BLaER1 treated with 17β-estradiol and CSF1 and Interleukin-3, amounts not matched to agents 10 nM and 100 nM (cell line): ENCODE measurements at regions not wholly inside any gene's neighbourhood (a gene's known extent, or its start where the extent isn't known, plus 50 kb on each side); places are given as distances from the start of the nearest gene placed in this dataset.

Source experiments
- H3K27ac ChIP-seq, 11 experiments: shearing (Covaris generic); formaldehyde crosslinking; 2 replicates each; pipeline ENCODE4 v1.8.1; 2022
- H3K27me3 ChIP-seq, 11 experiments: shearing (Covaris generic); formaldehyde crosslinking; 2 replicates each; pipeline ENCODE4 v1.8.1; 2022
- H3K36me3 ChIP-seq, 11 experiments: shearing (Covaris generic); formaldehyde crosslinking; 2 replicates each; pipeline ENCODE4 v1.8.1; 2022
- H3K4me1 ChIP-seq, 10 experiments: shearing (Covaris generic); formaldehyde crosslinking; 2 replicates each; pipeline ENCODE4 v1.8.1; 2022
- H3K4me2 ChIP-seq, 11 experiments: shearing (Covaris generic); formaldehyde crosslinking; 2 replicates each; pipeline ENCODE4 v1.8.1; 2022
- H3K4me3 ChIP-seq, 10 experiments: shearing (Covaris generic); formaldehyde crosslinking; 2 replicates each; pipeline ENCODE4 v1.8.1; 2022
- H3K9ac ChIP-seq, 11 experiments: shearing (Covaris generic); formaldehyde crosslinking; 2 replicates each; pipeline ENCODE4 v1.8.1; 2022
- H3K9me3 ChIP-seq, 11 experiments: shearing (Covaris generic); formaldehyde crosslinking; replicated peaks in 1 of 11; 2 replicates each; pipeline ENCODE4 v1.8.1; 2022
- H4K20me1 ChIP-seq, 11 experiments: shearing (Covaris generic); formaldehyde crosslinking; 2 replicates each; pipeline ENCODE4 v1.8.1; 2022
- Cebpa-rat ChIP-seq, 11 experiments: shearing (Covaris generic); IDR thresholded peaks; 2 replicates each; pipeline ENCODE4 v1.8.1; 2022

DNA sequence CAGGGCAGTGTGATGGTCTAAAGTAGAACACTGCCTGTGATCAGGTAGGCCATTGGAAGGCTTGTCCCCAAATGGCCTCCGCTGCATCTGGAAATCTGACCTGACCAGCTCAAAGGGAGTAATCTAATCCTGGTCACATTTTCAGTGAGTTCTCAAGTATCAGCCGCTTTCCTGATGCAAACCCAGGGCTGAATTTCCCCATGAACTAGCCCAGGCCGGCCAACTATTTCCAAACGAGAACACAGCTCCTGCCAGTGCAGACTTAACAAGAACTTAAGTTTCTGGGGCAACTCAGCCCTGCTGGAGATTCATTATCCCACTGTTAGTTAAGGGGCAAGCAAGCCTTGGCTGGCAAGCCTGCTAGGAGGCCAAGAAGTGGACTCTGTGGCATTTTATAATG lies 59.6 kb upstream of the FAM180A start:
- H4K20me1 ChIP-seq, result no peaks in the 10 kb centered on the region
- TF ChIP-seq Cebpa-rat (IDR thresholded peaks at IDR 0.05), result no peak
- H3K9ac ChIP-seq, result no peak overlapping the region
- no peaks in the 10 kb centered on the region for H3K27me3 ChIP-seq
- H3K36me3 ChIP-seq, result no peaks in the 10 kb centered on the region
- H3K4me3 ChIP-seq, result no peak overlapping the region
- H3K4me2 ChIP-seq, result no peak overlapping the region
- H3K4me1 ChIP-seq, result peaks cover 0 to 5% (median 0%) of the 10 kb centered on the region in 10 experiments; a peak in 2 of 20 replicates
- H3K27ac ChIP-seq, result no peak overlapping the region
- H3K9me3 ChIP-seq, result no peaks in the 10 kb centered on the region

DNA sequence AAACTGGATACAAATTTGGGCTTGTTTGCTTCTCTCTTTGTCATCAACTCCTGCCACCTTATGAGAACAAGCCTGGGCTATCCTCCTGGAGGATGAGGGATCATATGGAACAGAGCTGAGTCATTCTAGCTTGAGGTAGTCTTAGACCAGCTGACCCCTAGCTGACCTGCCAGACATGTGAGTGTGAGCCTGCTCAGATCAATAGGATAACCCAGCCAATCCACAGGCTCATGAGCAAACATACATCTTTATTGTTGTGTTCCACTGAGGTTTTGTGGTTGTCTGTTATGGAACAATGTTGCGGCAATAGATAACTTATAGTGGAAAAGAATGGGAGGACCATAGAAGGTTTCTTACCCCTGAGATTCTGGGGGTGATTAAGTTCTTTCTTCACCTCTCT lies 54.5 kb upstream of the FAM180A start:
- no peaks in the 10 kb centered on the region for H3K9me3 ChIP-seq
- no peaks in the 10 kb centered on the region for H3K4me1 ChIP-seq
- H3K9ac ChIP-seq, result no peak overlapping the region
- no peaks in the 10 kb centered on the region for H3K27me3 ChIP-seq
- H3K4me3 ChIP-seq, result no peak overlapping the region
- no peaks in the 10 kb centered on the region; a peak in 1 of 22 replicates for H4K20me1 ChIP-seq
- TF ChIP-seq Cebpa-rat (IDR thresholded peaks at IDR 0.05), result no peak
- H3K36me3 ChIP-seq, result no peaks in the 10 kb centered on the region
- no peak overlapping the region for H3K4me2 ChIP-seq
- H3K27ac ChIP-seq, result no peak overlapping the region

DNA sequence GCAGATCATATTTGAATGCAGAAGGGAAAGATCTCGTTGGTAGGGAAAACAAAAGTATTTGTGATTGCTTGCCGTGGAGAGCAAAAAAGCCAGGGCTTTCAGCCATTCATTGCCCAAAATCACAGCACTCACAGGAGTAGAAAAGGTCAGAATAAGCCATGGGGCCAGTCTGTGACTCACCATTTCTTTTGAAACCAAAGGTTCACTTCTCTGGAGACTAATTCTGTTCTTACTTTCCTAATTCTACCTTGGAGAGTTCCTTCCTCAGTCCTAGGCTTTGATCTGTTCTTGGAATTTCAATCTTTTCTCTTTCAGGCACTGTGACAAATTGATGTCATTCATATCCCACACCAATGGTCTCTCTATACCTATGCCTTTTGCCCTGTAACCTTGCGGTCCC lies 54.1 kb upstream of the FAM180A start:
- no peak overlapping the region for H3K4me2 ChIP-seq
- no peak overlapping the region for H3K4me3 ChIP-seq
- no peaks in the 10 kb centered on the region; a peak in 1 of 22 replicates for H4K20me1 ChIP-seq
- no peak overlapping the region for H3K9ac ChIP-seq
- no peaks in the 10 kb centered on the region for H3K27me3 ChIP-seq
- no peaks in the 10 kb centered on the region for H3K4me1 ChIP-seq
- no peaks in the 10 kb centered on the region for H3K36me3 ChIP-seq
- TF ChIP-seq Cebpa-rat (IDR thresholded peaks at IDR 0.05), result no peak
- H3K9me3 ChIP-seq, result no peaks in the 10 kb centered on the region
- no peak overlapping the region for H3K27ac ChIP-seq

DNA sequence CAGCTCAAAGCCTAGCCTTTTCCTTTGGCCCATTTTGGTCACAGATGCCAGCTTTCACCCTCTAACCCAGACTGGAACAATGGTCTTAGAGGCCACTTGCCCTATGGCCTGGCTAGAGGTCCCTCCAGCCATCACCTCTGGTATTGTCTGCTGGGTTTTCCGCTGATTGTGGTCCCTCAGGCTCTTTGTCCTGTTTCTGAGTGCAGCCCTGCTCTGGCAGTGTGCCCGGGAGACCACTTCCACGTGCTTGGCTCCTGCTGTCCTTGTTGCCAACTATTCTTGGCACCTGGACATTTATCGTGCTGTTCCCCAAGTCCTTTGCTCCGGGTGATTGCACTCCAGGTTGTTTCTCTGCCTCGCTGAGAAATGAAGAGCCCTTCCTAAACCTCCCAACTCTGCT lies 53.3 kb upstream of the FAM180A start:
- no peak overlapping the region for H3K4me3 ChIP-seq
- no peak for TF ChIP-seq Cebpa-rat (IDR thresholded peaks at IDR 0.05)
- no peak overlapping the region for H3K9ac ChIP-seq
- H4K20me1 ChIP-seq, result no peaks in the 10 kb centered on the region; a peak in 1 of 22 replicates
- no peaks in the 10 kb centered on the region for H3K27me3 ChIP-seq
- H3K9me3 ChIP-seq, result no peaks in the 10 kb centered on the region
- H3K4me1 ChIP-seq, result no peaks in the 10 kb centered on the region
- no peak overlapping the region for H3K4me2 ChIP-seq
- no peaks in the 10 kb centered on the region for H3K36me3 ChIP-seq
- H3K27ac ChIP-seq, result no peak overlapping the region

DNA sequence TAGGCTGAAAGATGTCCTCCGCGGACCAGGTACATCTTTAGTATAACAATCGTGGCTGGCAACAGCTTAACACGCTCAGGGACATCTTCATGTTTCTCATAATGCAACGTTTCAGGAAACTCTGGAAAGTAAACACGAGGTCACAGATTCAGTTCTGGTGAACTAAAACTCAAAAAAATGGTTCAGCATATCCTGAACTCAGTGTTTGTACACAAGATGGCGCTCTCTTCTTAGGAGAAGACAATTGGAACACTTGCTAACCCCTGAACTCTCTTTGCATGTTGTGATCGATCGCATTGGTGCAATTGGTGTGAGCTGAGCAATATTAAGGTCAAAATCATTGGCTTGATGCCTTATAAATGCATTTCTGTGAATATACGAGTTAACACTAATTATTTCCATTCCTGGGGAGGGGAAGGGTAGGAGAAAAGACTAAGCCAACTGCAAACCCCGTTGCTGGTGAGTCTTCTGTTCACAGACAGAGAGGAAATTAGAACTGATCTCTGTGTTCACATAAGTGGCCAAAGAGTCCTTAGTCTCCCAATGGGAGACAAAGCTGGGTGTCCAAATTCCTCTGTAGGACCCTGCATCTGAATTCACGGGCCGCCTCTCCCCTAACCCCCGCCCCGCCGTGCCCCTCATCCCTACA lies 52.6 kb upstream of the FAM180A start:
- Histone ChIP-seq H3K27me3 (no peaks in the 10 kb centered on the region), H3K4me2 (peak overlapping the region in 2 of 11 experiments; percentile 5 to 48; a peak in 2 of 22 replicates), H4K20me1 (no peaks in the 10 kb centered on the region; a peak in 1 of 22 replicates), H3K36me3 (no peaks in the 10 kb centered on the region), H3K4me3 (no peak overlapping the region), H3K9me3 (no peaks in the 10 kb centered on the region), H3K4me1 (no peaks in the 10 kb centered on the region), H3K27ac (no peak overlapping the region), H3K9ac (no peak overlapping the region)
- TF ChIP-seq Cebpa-rat (IDR thresholded peaks at IDR 0.05), result no peak

DNA sequence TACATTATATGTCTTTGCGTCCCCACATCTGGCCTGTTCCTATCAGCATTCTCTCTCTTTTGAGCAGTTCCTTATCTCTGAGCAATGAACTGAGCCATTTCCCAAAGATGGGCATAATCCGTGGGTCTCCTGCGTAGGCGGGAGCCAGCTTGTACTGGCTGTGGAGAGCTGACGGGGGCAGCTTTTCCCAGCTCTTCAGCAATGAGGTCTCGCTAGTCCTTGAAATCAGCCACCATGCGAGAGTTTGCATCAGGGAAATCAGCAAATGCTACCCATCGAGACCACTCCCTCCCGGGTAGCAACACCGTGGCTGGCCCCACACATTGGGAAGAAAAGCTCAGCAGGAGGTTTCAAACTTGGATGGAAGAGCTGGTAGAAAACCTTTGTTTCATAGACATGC lies 51.9 kb upstream of the FAM180A start:
- Histone ChIP-seq H3K9me3 (no peaks in the 10 kb centered on the region), H3K27ac (no peak overlapping the region), H3K4me2 (no peak overlapping the region), H3K9ac (no peak overlapping the region), H3K36me3 (no peaks in the 10 kb centered on the region), H3K27me3 (no peaks in the 10 kb centered on the region), H3K4me3 (no peak overlapping the region), H4K20me1 (no peaks in the 10 kb centered on the region; a peak in 1 of 22 replicates), H3K4me1 (no peaks in the 10 kb centered on the region)
- no peak for TF ChIP-seq Cebpa-rat (IDR thresholded peaks at IDR 0.05)

DNA sequence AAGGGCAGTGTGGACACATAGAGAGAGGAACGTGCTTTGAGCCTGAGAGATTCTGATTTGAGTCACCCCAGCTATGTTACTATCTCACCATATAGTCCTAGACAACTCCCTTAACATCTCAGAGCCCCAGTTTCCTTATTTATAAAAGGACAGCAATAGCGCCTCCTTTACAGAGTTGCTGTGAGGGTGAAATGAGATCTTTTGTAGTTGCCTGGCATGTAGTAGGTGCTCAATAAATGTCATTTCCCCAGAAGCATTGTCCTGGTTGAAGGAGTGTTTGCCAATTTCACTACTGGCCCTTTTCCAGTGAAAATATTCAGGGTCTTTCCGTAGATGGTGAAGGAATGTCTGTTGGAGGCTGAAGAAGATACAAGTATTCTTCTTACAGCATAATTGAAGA lies 51.3 kb upstream of the FAM180A start:
- no peaks in the 10 kb centered on the region; a peak in 1 of 22 replicates for H4K20me1 ChIP-seq
- H3K4me3 ChIP-seq, result no peak overlapping the region
- H3K9ac ChIP-seq, result no peak overlapping the region
- H3K4me1 ChIP-seq, result no peaks in the 10 kb centered on the region
- H3K27me3 ChIP-seq, result no peaks in the 10 kb centered on the region
- TF ChIP-seq Cebpa-rat (IDR thresholded peaks at IDR 0.05), result no peak
- H3K4me2 ChIP-seq, result no peak overlapping the region
- H3K27ac ChIP-seq, result no peak overlapping the region
- H3K36me3 ChIP-seq, result no peaks in the 10 kb centered on the region
- H3K9me3 ChIP-seq, result no peaks in the 10 kb centered on the region
